Islet precursor cell (in vitro differentiated cells): ENCODE measurements at regions not wholly inside any gene's neighbourhood (a gene's known extent, or its start where the extent isn't known, plus 50 kb on each side); places are given as distances from the start of the nearest gene placed in this dataset.

ENCODE experiments used
- DNase-seq: peaks from one replicate; pipeline ENCODE4 v3.0.0-alpha.2; 2018

- no peak for DNase-seq
These were observed 427.9 kb downstream of the TXNL1 start for GRCh38 chr18:56210520-56210919.

- no peak for DNase-seq
These were observed 430.4 kb downstream of the TXNL1 start for GRCh38 chr18:56207989-56208388.

- no peak for DNase-seq
These were observed 434.3 kb downstream of the TXNL1 start for GRCh38 chr18:56204052-56204451.

GRCh38 chr18:56202678-56203077 lies 435.7 kb downstream of the TXNL1 start:
- no peak for DNase-seq

- DNase-seq, result no peak
These were observed 437.9 kb downstream of the TXNL1 start for GRCh38 chr18:56200381-56200911.

- DNase-seq, result no peak
These were observed 438.6 kb downstream of the TXNL1 start for GRCh38 chr18:56199580-56200330.

- DNase-seq, result no peak
These were observed 441.0 kb downstream of the TXNL1 start for GRCh38 chr18:56197241-56197859.

GRCh38 chr18:56196495-56197225 lies 441.7 kb downstream of the TXNL1 start:
- DNase-seq, result no peak

- DNase-seq, result no peak
These were observed 447.1 kb downstream of the TXNL1 start for GRCh38 chr18:56191334-56191733.

- DNase-seq, result no peak
These were observed 448.8 kb downstream of the TXNL1 start for GRCh38 chr18:56189615-56190014.

- DNase-seq, result peak; percentile 67
These were observed 449.7 kb downstream of the TXNL1 start for GRCh38 chr18:56188529-56189275.

- DNase-seq, result no peak
These were observed 452.1 kb downstream of the TXNL1 start for GRCh38 chr18:56186319-56186718.

- DNase-seq, result no peak
These were observed 453.3 kb downstream of the TXNL1 start for GRCh38 chr18:56185126-56185525.

GRCh38 chr18:56176751-56177150 lies 461.6 kb downstream of the TXNL1 start:
- DNase-seq, result no peak

GRCh38 chr18:56175330-56176001 lies 462.9 kb downstream of the TXNL1 start:
- DNase-seq, result no peak

GRCh38 chr18:56173542-56174220 lies 464.7 kb downstream of the TXNL1 start:
- no peak for DNase-seq

GRCh38 chr18:56172527-56172926 lies 465.9 kb downstream of the TXNL1 start:
- no peak for DNase-seq

GRCh38 chr18:56171848-56172247 lies 466.5 kb downstream of the TXNL1 start:
- no peak for DNase-seq

- DNase-seq, result no peak
These were observed 470.2 kb downstream of the TXNL1 start for GRCh38 chr18:56168049-56168781.

- DNase-seq, result no peak
These were observed 471.0 kb downstream of the TXNL1 start for GRCh38 chr18:56167366-56167765.

GRCh38 chr18:56166914-56167313 lies 471.5 kb downstream of the TXNL1 start:
- no peak for DNase-seq
